ENCODE measurements at regions not wholly inside any gene's neighbourhood (a gene's known extent, or its start where the extent isn't known, plus 50 kb on each side); places are given as distances from the start of the nearest gene placed in this dataset.

DNA sequence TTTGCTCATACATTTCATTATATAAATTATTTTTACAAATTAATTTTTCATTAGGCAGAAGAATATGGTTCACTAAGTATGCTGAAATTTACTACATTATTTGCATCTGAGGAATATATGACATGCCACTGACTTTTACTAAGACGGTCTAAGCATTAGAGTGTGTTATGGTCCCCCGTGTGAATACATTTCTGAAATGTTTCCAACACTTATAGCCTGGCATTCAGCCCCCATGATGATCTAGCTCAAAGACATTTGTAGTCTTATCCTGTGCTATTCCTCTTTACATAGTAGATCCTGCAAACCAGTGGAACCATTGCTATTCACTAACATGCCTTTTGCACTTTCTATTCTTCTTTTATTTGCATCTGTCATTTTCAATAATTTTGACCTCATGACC lies 1878.0 kb downstream of the MRPL39 start:
- TF ChIP-seq, protein P1, sequence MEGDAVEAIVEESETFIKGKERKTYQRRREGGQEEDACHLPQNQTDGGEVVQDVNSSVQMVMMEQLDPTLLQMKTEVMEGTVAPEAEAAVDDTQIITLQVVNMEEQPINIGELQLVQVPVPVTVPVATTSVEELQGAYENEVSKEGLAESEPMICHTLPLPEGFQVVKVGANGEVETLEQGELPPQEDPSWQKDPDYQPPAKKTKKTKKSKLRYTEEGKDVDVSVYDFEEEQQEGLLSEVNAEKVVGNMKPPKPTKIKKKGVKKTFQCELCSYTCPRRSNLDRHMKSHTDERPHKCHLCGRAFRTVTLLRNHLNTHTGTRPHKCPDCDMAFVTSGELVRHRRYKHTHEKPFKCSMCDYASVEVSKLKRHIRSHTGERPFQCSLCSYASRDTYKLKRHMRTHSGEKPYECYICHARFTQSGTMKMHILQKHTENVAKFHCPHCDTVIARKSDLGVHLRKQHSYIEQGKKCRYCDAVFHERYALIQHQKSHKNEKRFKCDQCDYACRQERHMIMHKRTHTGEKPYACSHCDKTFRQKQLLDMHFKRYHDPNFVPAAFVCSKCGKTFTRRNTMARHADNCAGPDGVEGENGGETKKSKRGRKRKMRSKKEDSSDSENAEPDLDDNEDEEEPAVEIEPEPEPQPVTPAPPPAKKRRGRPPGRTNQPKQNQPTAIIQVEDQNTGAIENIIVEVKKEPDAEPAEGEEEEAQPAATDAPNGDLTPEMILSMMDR (IDR thresholded peaks at IDR 0.05; ENCODE audit: low read depth, low read length): no peak
- no peak overlapping the region for H3K4me3 ChIP-seq (ENCODE audit: low read depth, low read length)
- no peak overlapping the region for H3K27ac ChIP-seq
- H3K9me3 ChIP-seq (ENCODE audit: severe bottlenecking): no peaks in the 10 kb centered on the region
- no peaks in the 10 kb centered on the region for H3K27me3 ChIP-seq (ENCODE audit: insufficient read depth, low read depth, severe bottlenecking)
- DNase-seq: no peak
- H3K36me3 ChIP-seq: no peaks in the 10 kb centered on the region

DNA sequence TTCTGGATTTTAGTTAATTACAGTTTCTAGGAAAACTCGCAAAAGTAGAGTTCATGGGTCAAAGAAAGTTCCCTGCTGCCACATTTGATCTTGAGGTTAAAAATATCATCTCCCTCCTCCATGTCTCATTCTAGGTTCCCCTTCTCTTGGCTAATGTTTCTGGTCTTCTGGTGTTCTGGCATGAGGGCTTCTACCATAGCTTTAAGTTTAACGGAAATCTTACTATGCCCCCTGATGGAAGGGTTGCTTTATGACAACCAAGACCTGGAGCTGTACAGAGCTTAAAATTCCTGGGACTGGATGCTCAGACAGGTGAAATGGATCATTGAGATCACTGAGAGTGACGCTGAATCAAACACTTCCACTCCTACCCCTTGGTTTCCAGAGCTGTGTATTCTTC lies 1881.7 kb downstream of the MRPL39 start:
- no peak overlapping the region for H3K4me3 ChIP-seq (ENCODE audit: low read depth, low read length)
- no peak overlapping the region for H3K27ac ChIP-seq
- no peaks in the 10 kb centered on the region for H3K27me3 ChIP-seq (ENCODE audit: insufficient read depth, low read depth, severe bottlenecking)
- DNase-seq: no peak
- no peaks in the 10 kb centered on the region for H3K9me3 ChIP-seq (ENCODE audit: severe bottlenecking)
- H3K36me3 ChIP-seq: no peaks in the 10 kb centered on the region
- TF ChIP-seq, protein P1 (IDR thresholded peaks at IDR 0.05; ENCODE audit: low read depth, low read length): 0 out of 2 replicates have a peak, but pooled peaks have one; percentile 15

DNA sequence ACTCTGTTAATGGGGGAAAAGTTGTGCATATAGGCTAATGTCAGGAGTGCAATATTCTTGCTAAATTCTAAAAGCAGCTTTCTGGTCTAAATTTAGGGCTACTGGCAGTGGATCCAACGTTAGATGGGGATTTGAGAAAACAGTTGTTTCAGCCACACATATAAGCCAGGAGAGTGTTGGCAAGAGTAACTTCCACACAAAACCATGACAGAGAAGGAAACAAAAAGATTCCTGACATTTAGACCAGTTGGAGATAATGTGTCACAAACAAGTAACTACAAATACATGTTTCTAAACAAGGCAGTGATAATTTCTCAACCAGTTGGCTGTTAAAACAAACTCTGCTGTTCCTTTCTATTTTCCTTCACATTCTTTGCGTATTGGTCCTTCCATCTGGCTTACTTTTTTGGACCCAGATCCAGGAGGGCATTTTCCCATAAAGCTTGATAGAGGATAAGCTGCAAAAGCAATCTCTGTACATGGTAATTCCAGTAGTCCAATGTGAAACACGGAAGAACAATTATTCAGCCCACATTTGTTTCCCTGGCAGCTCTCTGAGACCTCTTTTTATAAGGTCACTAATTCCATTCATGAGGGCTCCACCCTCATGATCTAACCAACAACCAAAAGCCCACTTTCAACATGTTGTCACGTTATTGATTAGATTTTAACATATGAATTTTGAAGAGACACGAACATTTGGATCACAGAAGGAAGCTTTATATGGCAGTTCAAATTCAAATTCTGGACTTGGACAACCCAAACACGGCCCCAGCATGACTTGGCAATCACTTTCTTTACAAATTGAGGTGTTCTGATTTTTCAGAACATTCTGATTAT lies 1888.6 kb downstream of the MRPL39 start:
- DNase-seq: no peak
- H3K27ac ChIP-seq: no peak overlapping the region
- H3K27me3 ChIP-seq (ENCODE audit: insufficient read depth, low read depth, severe bottlenecking): no peaks in the 10 kb centered on the region
- H3K36me3 ChIP-seq: no peaks in the 10 kb centered on the region
- H3K9me3 ChIP-seq (ENCODE audit: severe bottlenecking): no peaks in the 10 kb centered on the region
- H3K4me3 ChIP-seq (ENCODE audit: low read depth, low read length): no peak overlapping the region
- TF ChIP-seq, protein P1 (IDR thresholded peaks at IDR 0.05; ENCODE audit: low read depth, low read length): no peak

DNA sequence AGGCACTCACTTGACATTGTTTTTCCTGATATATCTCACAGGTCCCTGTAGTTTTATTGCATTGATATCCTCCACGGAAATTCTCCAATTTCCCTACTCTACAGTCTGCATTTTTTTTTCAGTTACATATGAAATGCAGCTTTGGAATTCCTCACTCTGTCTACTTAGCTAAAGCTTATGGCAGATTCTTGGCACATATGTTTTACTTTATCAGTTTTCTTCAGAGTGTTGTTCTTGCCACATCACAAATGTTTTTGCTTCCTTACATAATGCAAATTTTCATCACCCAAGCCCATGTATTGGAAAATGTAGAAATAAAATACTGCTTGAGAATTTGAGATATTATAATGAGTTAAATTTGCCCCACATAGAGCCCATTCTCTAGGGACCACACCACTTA lies 1895.1 kb downstream of the MRPL39 start:
- DNase-seq: no peak
- TF ChIP-seq, protein P1 (IDR thresholded peaks at IDR 0.05; ENCODE audit: low read depth, low read length): no peak
- no peak overlapping the region for H3K27ac ChIP-seq
- H3K4me3 ChIP-seq (ENCODE audit: low read depth, low read length): no peak overlapping the region
- no peaks in the 10 kb centered on the region for H3K36me3 ChIP-seq
- no peaks in the 10 kb centered on the region for H3K27me3 ChIP-seq (ENCODE audit: insufficient read depth, low read depth, severe bottlenecking)
- no peaks in the 10 kb centered on the region for H3K9me3 ChIP-seq (ENCODE audit: severe bottlenecking)

DNA sequence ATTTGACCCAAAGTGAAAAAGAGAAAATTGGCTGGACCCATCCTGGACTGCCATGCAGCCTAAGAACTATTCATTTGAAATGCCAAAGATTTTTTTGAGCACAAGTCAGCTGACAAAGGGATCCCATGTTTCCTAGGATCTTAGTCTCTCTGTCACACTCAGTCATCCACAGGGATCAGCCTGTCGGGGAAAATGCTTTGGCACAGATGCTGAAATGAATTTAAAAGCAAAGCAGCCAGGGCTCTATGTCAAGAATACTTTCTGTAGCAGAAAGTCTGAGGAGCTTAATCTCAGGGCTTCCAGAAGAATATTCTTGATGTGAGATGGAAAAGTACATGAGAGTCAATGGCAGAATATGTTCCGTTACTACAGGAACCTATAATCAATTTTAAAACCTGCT lies 1900.8 kb downstream of the MRPL39 start:
- TF ChIP-seq, protein P1 (IDR thresholded peaks at IDR 0.05; ENCODE audit: low read depth, low read length): no peak
- no peaks in the 10 kb centered on the region for H3K36me3 ChIP-seq
- no peak overlapping the region for H3K27ac ChIP-seq
- no peaks in the 10 kb centered on the region for H3K27me3 ChIP-seq (ENCODE audit: insufficient read depth, low read depth, severe bottlenecking)
- no peaks in the 10 kb centered on the region for H3K9me3 ChIP-seq (ENCODE audit: severe bottlenecking)
- no peak overlapping the region for H3K4me3 ChIP-seq (ENCODE audit: low read depth, low read length)
- DNase-seq: no peak

DNA sequence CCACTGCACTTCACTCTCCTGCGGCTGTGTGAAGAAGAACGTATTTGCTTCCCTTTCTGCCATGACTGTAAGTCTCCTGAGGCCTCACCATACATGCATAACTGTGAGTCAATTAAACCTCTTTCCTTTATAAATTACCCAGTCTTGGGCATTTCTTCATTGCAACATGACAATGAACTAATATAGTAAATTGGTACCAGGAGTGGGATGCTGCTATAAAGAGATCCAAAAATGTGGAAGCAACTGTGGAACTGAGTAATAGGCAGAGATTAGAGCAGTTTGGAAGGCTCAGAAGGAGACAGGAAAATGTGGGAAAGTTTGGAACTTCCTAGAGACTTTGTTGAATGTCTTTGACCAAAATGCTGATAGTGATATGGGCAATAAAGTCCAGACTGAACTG lies 1907.9 kb downstream of the MRPL39 start:
- Histone ChIP-seq H3K9me3 (ENCODE audit: severe bottlenecking) (no peaks in the 10 kb centered on the region), H3K36me3 (no peaks in the 10 kb centered on the region)

More for the DNA sequence above, 1907.9 kb downstream of the MRPL39 start:
- no peak overlapping the region for H3K27ac ChIP-seq
- H3K27me3 ChIP-seq (ENCODE audit: insufficient read depth, low read depth, severe bottlenecking): no peaks in the 10 kb centered on the region
- no peak overlapping the region for H3K4me3 ChIP-seq (ENCODE audit: low read depth, low read length)
- DNase-seq: no peak
- TF ChIP-seq, protein P1 (IDR thresholded peaks at IDR 0.05; ENCODE audit: low read depth, low read length): no peak

All from WERI-Rb-1 (cell line).